ENCODE measurements at regions not wholly inside any gene's neighbourhood (a gene's known extent, or its start where the extent isn't known, plus 50 kb on each side); places are given as distances from the start of the nearest gene placed in this dataset.

GRCh38 chr5:106757672-106758071, 913.1 kb downstream of the EFNA5 start:
- intact Hi-C loops (cut with DNase I): no loop called here

GRCh38 chr5:106755789-106756188, 914.9 kb downstream of the EFNA5 start:
- intact Hi-C loops (cut with DNase I): no loop called here

More at GRCh38 chr5:106757672-106758071, 913.1 kb downstream of the EFNA5 start:
- DNase-seq: no peak

GRCh38 chr5:106755066-106755465, 915.7 kb downstream of the EFNA5 start:
- intact Hi-C loops (cut with DNase I): no loop called here
- no peak for DNase-seq

More at GRCh38 chr5:106755789-106756188, 914.9 kb downstream of the EFNA5 start:
- DNase-seq: no peak

GRCh38 chr5:106749826-106750225, 920.9 kb downstream of the EFNA5 start:
- no peak for DNase-seq
- intact Hi-C loops (cut with DNase I): no loop called here

- intact Hi-C loops (cut with DNase I): no loop called here
Measured at GRCh38 chr5:106739127-106739526, 931.6 kb downstream of the EFNA5 start.

DNA sequence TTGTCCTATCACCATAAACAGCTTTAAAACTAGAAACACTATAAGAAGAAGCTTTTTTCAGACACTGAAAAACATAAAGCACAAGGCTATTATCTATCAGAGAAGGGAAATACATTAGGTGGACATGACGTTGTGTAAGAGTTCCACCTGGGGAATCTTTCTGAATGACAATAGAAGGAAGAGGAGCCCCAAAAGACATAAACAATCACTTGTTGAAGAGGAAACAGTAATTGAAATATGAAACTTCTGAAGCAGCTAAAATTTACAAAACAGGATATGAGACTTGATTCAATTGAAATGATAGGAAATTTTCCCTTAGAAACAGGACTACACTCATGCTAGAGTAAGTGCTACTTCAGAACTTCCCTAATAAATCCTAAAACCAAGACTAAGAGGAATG, 933.6 kb downstream of the EFNA5 start:
- intact Hi-C loops (cut with DNase I): no loop called here
- no peak for DNase-seq

More at GRCh38 chr5:106739127-106739526, 931.6 kb downstream of the EFNA5 start:
- no peak for DNase-seq

DNA sequence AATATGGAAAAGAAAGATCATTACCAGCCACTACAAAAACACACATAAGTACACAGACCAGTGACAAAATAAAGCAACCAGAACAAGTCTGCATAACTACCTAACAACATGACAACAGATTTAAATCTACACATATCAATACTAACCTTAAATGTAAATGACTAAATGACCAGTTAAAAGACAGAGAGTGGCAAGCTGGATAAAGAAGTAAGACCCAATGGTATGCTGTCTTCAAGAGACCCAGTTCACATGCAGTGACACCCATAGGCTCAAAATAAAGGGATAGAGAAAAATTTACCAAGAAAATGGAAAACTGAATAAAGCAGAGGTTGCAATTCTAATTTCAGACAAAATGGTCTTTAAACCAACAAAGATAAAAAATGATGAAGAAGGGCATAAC, 938.1 kb downstream of the EFNA5 start:
- intact Hi-C loops (cut with DNase I): no loop called here
- DNase-seq: no peak

DNA sequence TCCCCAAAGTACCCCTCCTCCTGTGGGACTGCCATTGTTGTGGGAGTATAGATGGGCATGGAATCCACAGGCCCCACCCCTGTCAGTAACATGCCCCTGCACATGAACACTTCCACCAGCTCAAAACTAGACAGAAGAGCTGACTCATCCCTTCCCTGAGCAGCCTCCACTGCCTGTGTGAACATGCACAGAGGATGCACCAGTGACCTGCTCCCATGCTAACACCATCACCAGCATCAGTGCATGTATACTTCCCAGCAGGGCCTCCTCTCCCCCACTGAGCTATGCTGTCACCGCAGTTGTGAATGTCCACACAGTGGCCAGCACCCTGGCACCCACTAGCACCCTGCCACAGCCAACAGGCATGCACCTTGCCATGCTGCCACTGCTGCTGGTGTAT, 939.8 kb downstream of the EFNA5 start:
- no peak for DNase-seq
- intact Hi-C loops (cut with DNase I): no loop called here

- DNase-seq: peak in 1 of 10 donors; percentile 52
- intact Hi-C loops (cut with DNase I): no loop called here
Measured at GRCh38 chr5:106730506-106730905, 940.2 kb downstream of the EFNA5 start.

DNA sequence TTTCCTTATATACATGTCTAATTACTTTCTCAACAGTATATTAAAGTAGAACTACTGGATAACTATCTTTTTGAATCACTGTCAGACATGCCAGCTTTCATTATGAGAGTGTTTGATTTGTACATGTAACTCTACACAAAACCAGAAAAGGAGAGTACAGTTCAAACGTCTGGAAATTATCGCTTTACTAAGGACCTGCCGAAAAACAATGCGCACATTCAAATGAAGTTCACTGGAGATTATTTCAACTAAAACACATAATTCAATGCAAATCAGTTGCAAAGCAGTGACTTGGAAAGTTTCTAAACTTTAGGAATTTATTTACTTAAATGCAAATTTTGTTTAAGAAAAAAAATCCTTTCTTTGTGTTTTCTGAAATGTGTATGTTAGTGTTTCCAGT, 942.5 kb downstream of the EFNA5 start:
- DNase-seq: no peak
- intact Hi-C loops (cut with DNase I): no loop called here

DNA sequence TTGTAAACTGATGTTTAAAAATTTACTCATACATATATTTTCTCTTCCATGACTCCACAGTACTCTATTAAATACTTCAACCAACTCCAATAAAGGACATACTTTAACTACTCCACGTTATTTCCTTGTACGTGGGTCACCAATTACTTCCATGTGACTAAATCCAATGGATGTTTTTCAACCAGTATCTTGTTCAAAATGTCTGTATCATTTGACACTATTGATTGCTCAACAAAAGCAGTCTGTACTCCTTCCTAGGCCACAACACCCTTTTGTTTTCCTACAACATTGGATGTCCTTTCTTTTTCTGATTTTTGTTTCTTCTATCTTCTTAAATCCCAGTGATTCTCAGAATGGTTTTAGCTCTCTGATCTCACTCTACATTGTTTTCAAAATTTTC, 943.7 kb downstream of the EFNA5 start:
- intact Hi-C loops (cut with DNase I): no loop called here
- DNase-seq: no peak

- intact Hi-C loops (cut with DNase I): no loop called here
- DNase-seq: no peak
Measured at GRCh38 chr5:106720367-106720766, 950.4 kb downstream of the EFNA5 start.

DNA sequence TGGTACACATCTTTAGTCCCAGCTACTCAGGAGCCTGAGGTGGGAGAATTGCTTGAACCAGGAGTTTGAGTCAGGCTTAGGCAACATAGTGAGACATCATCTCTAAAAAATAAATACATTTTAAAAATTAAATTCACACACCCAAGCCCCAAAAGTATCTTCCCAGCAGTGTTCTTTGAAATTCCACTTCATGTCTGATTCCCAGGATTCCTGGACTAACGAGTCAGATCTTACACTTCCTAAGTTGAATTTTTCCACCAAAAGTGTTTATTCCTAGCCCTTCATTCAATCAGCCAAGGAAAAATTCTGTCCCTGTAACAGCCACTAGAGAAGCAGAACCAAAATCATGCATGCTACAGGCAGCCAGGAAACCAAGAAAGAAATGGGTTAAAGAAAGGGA, 970.9 kb downstream of the EFNA5 start:
- DNase-seq: no peak
- intact Hi-C loops (cut with DNase I): no loop called here

DNA sequence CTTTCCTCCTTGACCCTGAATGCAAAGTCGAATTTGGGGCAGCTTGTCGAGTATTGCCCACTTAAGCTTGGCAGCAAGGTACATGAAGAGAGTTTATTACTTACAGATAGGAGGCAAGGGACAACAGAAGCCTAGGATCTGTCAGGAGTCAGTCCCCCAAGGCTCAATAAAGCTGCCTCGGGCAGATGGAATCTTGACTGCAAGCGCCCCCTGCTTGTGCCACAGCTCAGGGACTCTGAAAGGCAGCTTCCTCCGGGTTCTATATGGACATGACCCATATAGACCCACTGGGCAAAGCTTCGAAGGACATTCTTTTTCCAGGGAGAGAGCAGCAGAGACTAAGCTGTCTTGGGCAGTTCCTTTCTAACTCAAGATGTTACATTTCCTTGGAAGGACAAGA, 971.5 kb downstream of the EFNA5 start:
- DNase-seq: peak in 3 of 10 donors; percentile 14 to 55 (median 52)
- intact Hi-C loops (cut with DNase I): no loop called here

- no peak for DNase-seq
- intact Hi-C loops (cut with DNase I): no loop called here
Measured at GRCh38 chr5:106698169-106698568, 972.6 kb downstream of the EFNA5 start.

- no peak for DNase-seq
- intact Hi-C loops (cut with DNase I): no loop called here
Measured at GRCh38 chr5:106691701-106692100, 979.0 kb downstream of the EFNA5 start.

- intact Hi-C loops (cut with DNase I): no loop called here
- DNase-seq: no peak
Measured at GRCh38 chr5:106690585-106690984, 980.2 kb downstream of the EFNA5 start.

DNA sequence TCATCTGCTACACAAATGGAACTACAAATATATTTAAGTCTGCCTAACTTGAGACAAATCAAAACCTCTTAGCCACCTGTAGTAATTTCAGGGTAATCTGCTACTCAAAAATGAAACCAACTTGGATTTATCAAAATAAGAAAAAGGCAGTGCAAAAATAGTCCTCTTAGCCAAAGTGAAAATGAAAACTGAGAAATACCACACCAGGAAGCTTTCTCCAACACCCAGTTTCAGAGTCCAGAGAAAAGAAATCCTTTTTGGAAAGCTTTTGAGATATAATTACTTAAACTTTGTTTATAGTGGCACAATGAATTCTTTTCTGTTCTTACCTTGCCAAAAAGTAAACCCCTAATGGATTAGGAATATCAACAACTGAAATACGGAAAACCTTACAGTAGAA, 990.4 kb downstream of the EFNA5 start:
- no peak for DNase-seq
- intact Hi-C loops (cut with DNase I): no loop called here

DNA sequence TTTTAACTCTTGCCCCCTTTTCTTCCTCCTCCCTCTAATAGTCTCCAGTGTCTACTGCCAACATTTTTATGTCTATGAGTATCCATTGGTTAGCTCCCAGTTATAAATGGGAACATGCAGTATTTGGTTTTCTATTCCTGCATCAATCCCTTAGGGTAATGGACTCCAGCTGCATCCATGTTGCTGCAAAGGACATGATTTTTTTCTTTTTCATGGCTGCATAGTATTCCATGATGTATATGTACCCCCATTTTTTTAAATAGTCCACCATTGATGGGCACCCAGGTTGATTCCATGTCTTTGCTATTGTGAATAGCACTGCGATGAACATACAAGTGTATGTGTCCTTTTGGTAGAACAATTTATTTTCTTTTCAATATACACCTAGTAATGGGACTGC, 993.7 kb downstream of the EFNA5 start:
- no peak for DNase-seq
- intact Hi-C loops (cut with DNase I): no loop called here

GRCh38 chr5:106675687-106676086, 995.0 kb downstream of the EFNA5 start:
- DNase-seq: no peak
- intact Hi-C loops (cut with DNase I): no loop called here

- intact Hi-C loops (cut with DNase I): no loop called here
Measured at GRCh38 chr5:106673941-106674340, 996.8 kb downstream of the EFNA5 start.

DNA sequence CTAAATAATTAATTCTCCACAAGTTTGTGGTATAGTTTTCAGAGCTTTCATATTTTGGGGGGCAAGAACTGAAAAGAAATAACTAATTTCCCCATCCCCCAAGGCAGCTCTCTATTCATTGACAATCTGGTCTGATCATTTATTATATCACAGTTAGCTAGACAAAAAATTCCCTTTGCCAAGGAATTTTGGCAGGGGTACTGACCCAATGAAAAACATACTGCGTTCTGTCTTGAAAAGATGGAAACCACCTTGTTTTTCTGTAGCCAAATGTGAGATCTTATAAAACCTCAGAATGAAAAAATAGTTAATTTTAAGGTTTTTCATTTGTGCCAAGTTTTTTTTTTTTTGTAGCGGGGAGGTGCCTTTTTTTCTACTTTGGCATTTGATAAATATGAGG, 1008.9 kb downstream of the EFNA5 start:
- DNase-seq: no peak
- intact Hi-C loops (cut with DNase I): no loop called here

More at GRCh38 chr5:106673941-106674340, 996.8 kb downstream of the EFNA5 start:
- no peak for DNase-seq

DNA sequence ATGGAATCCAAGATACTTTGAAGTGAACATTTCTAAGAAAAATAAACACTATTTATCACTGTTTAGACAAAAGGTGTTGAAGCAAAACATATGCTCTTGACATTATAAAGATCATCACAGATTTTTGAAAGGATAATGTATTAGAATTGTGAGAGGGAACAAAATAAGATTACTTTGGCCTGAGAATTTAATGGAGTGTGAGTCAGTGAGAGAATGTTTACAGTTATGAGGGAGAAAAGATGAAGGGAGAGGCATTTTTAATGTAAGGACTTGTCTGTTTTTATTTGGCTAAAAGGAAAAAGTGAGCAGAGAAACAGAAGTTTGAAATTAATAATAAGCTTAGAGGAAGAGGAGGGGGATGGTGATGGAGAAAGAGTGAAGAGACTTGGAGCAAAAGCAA, 1010.1 kb downstream of the EFNA5 start:
- intact Hi-C loops (cut with DNase I): no loop called here
- no peak for DNase-seq
